ENCODE measurements at regions not wholly inside any gene's neighbourhood (a gene's known extent, or its start where the extent isn't known, plus 50 kb on each side); places are given as distances from the start of the nearest gene placed in this dataset.
"Not testable (repeated sequence)": the region's sequence is repeated elsewhere in the genome, so short reads cannot be mapped to it uniquely, and the experiment has no call there.

GRCh38 chr6:82100763-82101162, 146.8 kb downstream of the IBTK start:
- H3K27me3 ChIP-seq; H3K27ac ChIP-seq; H3K4me1 ChIP-seq; H3K9me3 ChIP-seq; DNase-seq; ATAC-seq (ENCODE audit: low FRiP score in 2 of 2); H3K36me3 ChIP-seq; H3K4me3 ChIP-seq: not testable (repeated sequence)
- 71 to 90% methylated on average over 1 of the region's 1 CpG for WGBS, 2 donors

- Histone ChIP-seq H3K4me3 (no peak overlapping the region), H3K36me3 (no peaks in the 10 kb centered on the region)
- 81 to 88% methylated on average over 2 of the region's 2 CpGs for WGBS, 2 donors
Observed at GRCh38 chr6:82097676-82098075, 149.9 kb downstream of the IBTK start.

DNA sequence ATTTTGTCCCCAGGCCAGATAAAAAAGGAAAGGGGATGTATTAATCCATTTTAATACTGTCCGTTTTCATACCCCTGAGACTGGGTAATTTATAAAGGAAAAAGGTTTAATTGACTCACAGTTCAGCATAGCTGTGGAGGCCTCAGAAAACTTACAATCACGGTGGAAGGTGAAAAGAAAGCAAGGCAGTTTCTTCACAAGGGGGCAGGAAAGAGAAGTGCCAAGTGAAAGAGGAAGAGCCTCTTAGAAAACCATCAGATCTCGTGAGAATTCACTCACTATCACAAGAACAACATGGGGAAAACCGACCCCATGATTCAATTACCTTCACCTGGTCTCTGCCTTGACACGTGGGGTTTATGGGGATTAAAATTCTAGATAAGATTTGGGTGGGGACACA, 152.5 kb downstream of the IBTK start:
- no peak for TF ChIP-seq CTCF (IDR thresholded peaks at IDR 0.05)
- TF ChIP-seq POLR2A (IDR thresholded peaks at IDR 0.05) = no peak
- TF ChIP-seq POLR2AphosphoS5 (IDR thresholded peaks at IDR 0.05) = no peak
- TF ChIP-seq EP300 (IDR thresholded peaks at IDR 0.05) = no peak
- no peaks in the 10 kb centered on the region for H3K36me3 ChIP-seq
- H3K4me3 ChIP-seq = no peak overlapping the region
- no peak for DNase-seq
- no peaks in the 10 kb centered on the region for H3K27me3 ChIP-seq
- 54 to 62% methylated on average over 5 of the region's 5 CpGs for WGBS, 2 donors
- no peaks in the 10 kb centered on the region for H3K4me1 ChIP-seq
- no peak overlapping the region for H3K27ac ChIP-seq
- no peak for ATAC-seq (ENCODE audit: low FRiP score in 2 of 2)
- no peaks in the 10 kb centered on the region for H3K9me3 ChIP-seq

More at GRCh38 chr6:82097676-82098075, 149.9 kb downstream of the IBTK start:
- no peaks in the 10 kb centered on the region for H3K27me3 ChIP-seq
- no peak for TF ChIP-seq EP300 (IDR thresholded peaks at IDR 0.05)
- TF ChIP-seq POLR2A (IDR thresholded peaks at IDR 0.05) = no peak
- TF ChIP-seq POLR2AphosphoS5 (IDR thresholded peaks at IDR 0.05) = no peak
- TF ChIP-seq CTCF (IDR thresholded peaks at IDR 0.05) = no peak
- no peaks in the 10 kb centered on the region for H3K9me3 ChIP-seq
- no peak overlapping the region for H3K27ac ChIP-seq
- no peak for DNase-seq
- no peaks in the 10 kb centered on the region for H3K4me1 ChIP-seq
- no peak for ATAC-seq (ENCODE audit: low FRiP score in 2 of 2)

- Histone ChIP-seq H3K27ac (no peak overlapping the region), H3K4me1 (no peaks in the 10 kb centered on the region), H3K36me3 (no peaks in the 10 kb centered on the region), H3K4me3 (no peak overlapping the region), H3K27me3 (no peaks in the 10 kb centered on the region), H3K9me3 (no peaks in the 10 kb centered on the region)
- no peak for DNase-seq
- TF ChIP-seq EP300 (IDR thresholded peaks at IDR 0.05) (no peak), POLR2AphosphoS5 (IDR thresholded peaks at IDR 0.05) (no peak)
- 44 to 49% methylated on average over 4 of the region's 4 CpGs for WGBS, 2 donors
- no peak for ATAC-seq (ENCODE audit: low FRiP score in 2 of 2)
Observed at GRCh38 chr6:82094166-82094806, 153.3 kb downstream of the IBTK start.

- Histone ChIP-seq H3K9me3 (no peaks in the 10 kb centered on the region), H3K36me3 (no peaks in the 10 kb centered on the region), H3K27ac (no peak overlapping the region), H3K4me3 (no peak overlapping the region), H3K27me3 (no peaks in the 10 kb centered on the region), H3K4me1 (no peaks in the 10 kb centered on the region)
- 80 to 84% methylated on average over 4 of the region's 4 CpGs for WGBS, 2 donors
- ATAC-seq (ENCODE audit: low FRiP score in 2 of 2) (peak in 1 of 2 donors; percentile 56), DNase-seq (no peak)
- TF ChIP-seq POLR2AphosphoS5 (IDR thresholded peaks at IDR 0.05) (no peak), EP300 (IDR thresholded peaks at IDR 0.05) (no peak), CTCF (IDR thresholded peaks at IDR 0.05) (no peak), POLR2A (IDR thresholded peaks at IDR 0.05) (no peak)
Observed at GRCh38 chr6:82088978-82089771, 158.4 kb downstream of the IBTK start.

Measured in upper lobe of left lung (tissue), 6 donors.